ENCODE measurements at regions not wholly inside any gene's neighbourhood (a gene's known extent, or its start where the extent isn't known, plus 50 kb on each side); places are given as distances from the start of the nearest gene placed in this dataset.

DNA sequence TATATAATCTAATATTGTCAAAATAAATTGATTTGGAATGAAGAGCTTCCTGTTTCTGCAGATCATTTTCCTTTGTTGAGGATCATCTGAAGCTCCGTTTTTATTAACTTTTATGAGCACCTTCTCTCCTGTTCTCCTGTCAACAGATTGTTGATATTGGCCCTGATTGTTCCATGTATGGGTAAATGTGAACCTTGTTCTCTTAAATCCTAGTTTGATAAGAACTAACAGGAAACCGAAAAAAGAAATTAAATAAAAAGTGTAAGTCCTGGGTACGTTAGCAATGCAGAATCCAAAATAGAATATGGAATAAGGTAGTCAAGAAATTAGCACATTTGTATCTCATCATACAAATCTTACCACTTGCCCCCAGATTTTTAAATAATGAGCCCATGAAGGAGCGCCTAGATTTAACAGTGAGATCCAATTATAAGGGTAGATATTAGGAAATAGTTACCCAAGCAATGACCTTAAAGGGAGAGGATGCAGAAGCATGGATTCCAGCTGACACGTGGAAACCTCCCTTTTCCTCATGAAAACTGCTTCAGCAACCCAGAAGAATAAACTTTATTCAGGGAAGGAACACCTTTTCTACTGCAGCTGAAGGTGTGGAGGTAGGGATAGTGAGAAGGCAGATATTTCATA, 80.8 kb upstream of the PIK3R1 start:
- H3K4me3 ChIP-seq (ENCODE audit: control insufficient read depth, low read depth, low read length), result no peak overlapping the region
- TF ChIP-seq, protein P1, sequence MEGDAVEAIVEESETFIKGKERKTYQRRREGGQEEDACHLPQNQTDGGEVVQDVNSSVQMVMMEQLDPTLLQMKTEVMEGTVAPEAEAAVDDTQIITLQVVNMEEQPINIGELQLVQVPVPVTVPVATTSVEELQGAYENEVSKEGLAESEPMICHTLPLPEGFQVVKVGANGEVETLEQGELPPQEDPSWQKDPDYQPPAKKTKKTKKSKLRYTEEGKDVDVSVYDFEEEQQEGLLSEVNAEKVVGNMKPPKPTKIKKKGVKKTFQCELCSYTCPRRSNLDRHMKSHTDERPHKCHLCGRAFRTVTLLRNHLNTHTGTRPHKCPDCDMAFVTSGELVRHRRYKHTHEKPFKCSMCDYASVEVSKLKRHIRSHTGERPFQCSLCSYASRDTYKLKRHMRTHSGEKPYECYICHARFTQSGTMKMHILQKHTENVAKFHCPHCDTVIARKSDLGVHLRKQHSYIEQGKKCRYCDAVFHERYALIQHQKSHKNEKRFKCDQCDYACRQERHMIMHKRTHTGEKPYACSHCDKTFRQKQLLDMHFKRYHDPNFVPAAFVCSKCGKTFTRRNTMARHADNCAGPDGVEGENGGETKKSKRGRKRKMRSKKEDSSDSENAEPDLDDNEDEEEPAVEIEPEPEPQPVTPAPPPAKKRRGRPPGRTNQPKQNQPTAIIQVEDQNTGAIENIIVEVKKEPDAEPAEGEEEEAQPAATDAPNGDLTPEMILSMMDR (IDR thresholded peaks at IDR 0.05; ENCODE audit: control insufficient read depth, insufficient read depth, low read depth, low read length, missing control alignments), result no peak
- no peak for DNase-seq (ENCODE audit: low read depth)

DNA sequence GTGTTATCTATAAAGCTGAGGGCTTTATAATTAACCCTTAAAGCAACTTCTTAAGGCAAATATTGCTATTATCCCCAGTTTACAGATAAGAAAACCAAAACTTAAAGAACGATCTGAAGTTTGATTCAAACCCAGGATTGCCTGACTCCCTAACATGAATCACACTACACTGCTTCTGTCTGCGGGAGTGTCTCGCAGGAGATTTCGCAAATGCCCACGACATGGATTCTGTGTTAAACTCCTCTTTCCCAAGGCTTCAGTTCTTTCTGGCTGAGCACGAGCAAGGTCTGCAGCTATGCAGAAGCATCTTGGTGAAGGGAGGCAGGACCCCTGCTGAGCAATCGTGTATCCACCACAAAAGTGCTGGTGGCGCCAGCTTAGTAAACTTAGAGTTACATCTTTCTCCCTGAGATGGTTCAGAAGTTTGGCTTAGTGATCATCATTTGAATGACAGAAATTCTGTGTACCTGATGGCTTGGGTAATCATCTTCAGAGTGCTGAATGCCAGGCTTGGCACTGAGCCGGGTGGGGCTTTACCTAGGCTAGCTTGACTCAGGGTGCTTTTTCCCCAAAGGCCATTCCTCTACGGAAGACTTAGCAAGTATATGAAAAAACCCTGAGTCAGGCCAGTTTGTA, 81.4 kb upstream of the PIK3R1 start:
- DNase-seq (ENCODE audit: low read depth), result peak; percentile 40
- TF ChIP-seq, protein P1 (IDR thresholded peaks at IDR 0.05; ENCODE audit: control insufficient read depth, insufficient read depth, low read depth, low read length, missing control alignments), result no peak
- no peak overlapping the region for H3K4me3 ChIP-seq (ENCODE audit: control insufficient read depth, low read depth, low read length)

DNA sequence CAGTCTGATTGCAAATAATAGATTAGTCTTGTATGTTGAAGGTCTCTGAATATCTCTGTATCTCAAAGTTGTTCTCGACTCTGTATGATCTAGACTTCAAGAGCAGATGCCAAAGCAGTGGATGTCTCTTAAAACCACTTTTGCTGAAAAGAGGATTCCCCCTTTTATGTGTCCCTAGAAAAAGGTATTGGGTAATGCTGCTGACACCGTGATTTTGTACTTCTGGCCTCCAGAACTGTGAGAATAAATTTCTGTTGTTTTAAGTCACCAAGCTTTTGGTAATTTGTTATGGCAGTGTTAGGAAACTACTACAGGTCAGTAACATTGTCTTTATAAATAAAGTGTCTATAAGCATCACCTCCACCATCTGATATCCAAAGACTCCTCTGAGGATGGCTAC, 85.3 kb upstream of the PIK3R1 start:
- no peak overlapping the region for H3K4me3 ChIP-seq (ENCODE audit: control insufficient read depth, low read depth, low read length)
- no peak for DNase-seq (ENCODE audit: low read depth)
- TF ChIP-seq, protein P1 (IDR thresholded peaks at IDR 0.05; ENCODE audit: control insufficient read depth, insufficient read depth, low read depth, low read length, missing control alignments), result no peak

DNA sequence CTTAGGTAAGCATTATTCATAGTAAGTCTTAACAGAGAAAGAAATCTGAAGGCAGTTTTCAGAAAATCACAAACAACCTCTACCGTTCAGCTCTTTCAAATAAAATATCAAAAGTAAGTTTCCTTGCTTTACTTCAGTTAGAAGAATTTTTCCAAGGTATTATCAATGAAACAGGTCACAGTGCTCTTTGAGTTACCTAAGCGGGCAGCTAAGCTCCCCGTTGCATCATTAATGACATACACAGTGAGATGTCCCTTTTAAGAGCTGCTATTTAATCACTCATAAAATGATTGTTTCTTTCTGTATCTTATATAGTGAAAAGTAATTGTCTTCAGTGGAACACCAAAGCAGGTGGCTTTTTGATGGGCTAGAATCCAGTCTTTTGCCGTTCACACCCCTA, 86.2 kb upstream of the PIK3R1 start:
- no peak overlapping the region for H3K4me3 ChIP-seq (ENCODE audit: control insufficient read depth, low read depth, low read length)
- TF ChIP-seq, protein P1 (IDR thresholded peaks at IDR 0.05; ENCODE audit: control insufficient read depth, insufficient read depth, low read depth, low read length, missing control alignments), result no peak
- DNase-seq (ENCODE audit: low read depth), result no peak

DNA sequence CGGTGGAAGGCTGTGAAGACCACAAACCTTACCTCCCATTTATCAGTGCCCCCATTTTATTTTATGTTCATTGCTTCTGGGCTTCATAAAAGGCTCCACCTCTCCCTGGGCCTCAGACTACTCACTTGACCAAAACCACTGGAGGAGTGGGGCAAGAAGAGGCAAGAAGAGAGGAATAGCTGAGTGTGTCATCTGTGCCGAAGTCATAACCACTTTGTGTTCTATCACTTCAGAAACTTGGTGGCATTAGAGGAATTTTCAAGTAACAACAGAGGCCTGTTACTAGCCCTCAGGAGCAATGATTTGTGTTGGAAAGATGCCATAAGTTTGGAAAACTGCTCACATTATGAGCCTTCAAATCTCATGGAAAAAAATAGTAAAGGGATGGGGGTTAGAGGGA, 88.7 kb upstream of the PIK3R1 start:
- no peak overlapping the region for H3K4me3 ChIP-seq (ENCODE audit: control insufficient read depth, low read depth, low read length)
- TF ChIP-seq, protein P1 (IDR thresholded peaks at IDR 0.05; ENCODE audit: control insufficient read depth, insufficient read depth, low read depth, low read length, missing control alignments), result no peak
- DNase-seq (ENCODE audit: low read depth), result no peak

DNA sequence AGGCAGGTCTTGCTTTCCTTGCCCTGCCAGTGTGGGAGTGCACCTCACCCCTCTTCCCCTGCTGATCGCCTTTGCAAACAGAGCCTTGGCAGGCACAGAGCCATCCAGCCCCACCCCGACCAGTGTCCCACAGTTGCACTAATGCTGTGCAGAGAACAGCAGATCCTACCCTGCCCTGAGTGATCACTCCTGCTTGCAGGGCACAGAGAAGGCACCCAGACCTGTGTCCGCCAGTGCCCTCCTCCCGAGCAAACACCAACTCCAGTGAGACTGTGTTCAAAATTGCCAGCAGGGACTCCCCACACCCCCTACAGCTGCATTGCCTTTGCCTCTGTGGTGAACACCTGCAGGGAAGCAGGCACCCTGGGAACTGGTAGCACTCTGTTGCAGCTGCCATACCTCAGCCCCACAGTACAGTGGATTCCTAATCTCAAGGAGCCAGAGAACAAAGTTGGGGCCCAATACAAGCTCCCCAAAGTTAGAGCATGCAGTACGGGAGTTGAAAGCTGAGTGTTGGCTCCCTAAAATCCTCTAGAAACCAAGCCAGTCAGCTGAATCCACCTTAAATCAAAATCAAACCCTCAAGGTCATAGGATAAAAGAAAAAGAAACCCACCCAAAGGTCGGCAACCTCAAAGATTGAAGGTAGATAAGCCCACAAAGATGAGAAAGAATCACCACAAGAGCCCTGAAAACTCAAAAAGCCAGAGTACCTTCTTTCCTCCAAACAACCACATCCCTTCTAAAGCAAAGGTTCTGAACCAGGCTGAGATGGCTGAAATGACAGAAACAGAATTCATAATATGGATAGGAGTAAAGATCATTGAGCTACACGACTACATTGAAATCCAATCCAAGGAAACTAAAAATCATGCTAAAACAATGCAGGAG, 92.9 kb upstream of the PIK3R1 start:
- H3K4me3 ChIP-seq (ENCODE audit: control insufficient read depth, low read depth, low read length), result no peak overlapping the region
- TF ChIP-seq, protein P1 (IDR thresholded peaks at IDR 0.05; ENCODE audit: control insufficient read depth, insufficient read depth, low read depth, low read length, missing control alignments), result no peak
- DNase-seq (ENCODE audit: low read depth), result no peak

All from AG09309 (cell line).